HEK293 (cell line): ENCODE measurements at regions not wholly inside any gene's neighbourhood (a gene's known extent, or its start where the extent isn't known, plus 50 kb on each side); places are given as distances from the start of the nearest gene placed in this dataset.

Experiments
- BCL6B ChIP-seq: fragments of 450-650 bp; formaldehyde crosslinking; IDR thresholded peaks from 2 replicates; pipeline ENCODE4 v1.5.1; 2017; ENCODE audit warnings: missing biosample characterization, missing genetic modification characterization
- CTCF ChIP-seq: fragments of 450-650 bp; formaldehyde crosslinking; IDR thresholded peaks from 2 replicates; pipeline ENCODE4 v1.5.1; 2016; ENCODE audit warnings: missing biosample characterization, missing genetic modification characterization
- REST ChIP-seq: fragments of 450-650 bp; formaldehyde crosslinking; IDR thresholded peaks from 2 replicates; pipeline ENCODE4 v1.5.1; 2016; ENCODE audit warnings: missing biosample characterization, missing genetic modification characterization
- ZFP69B ChIP-seq: fragments of 450-650 bp; formaldehyde crosslinking; IDR thresholded peaks from 2 replicates; pipeline ENCODE4 v1.5.1; 2016; ENCODE audit warnings: missing biosample characterization, missing genetic modification characterization
- ZNF692 ChIP-seq: fragments of 450-650 bp; formaldehyde crosslinking; IDR thresholded peaks from 2 replicates; pipeline ENCODE4 v1.5.1; 2016; ENCODE audit warnings: missing biosample characterization, missing genetic modification characterization

- no peak for TF ChIP-seq CTCF (tag by site-specific recombination)
- TF ChIP-seq ZFP69B (tag by site-specific recombination): no peak
- no peak for TF ChIP-seq REST
- no peak for TF ChIP-seq ZNF692 (tag by site-specific recombination)
- TF ChIP-seq BCL6B: no peak
Measured at GRCh38 chr5:100026606-100027005, 508.6 kb upstream of the FAM174A start.
